ENCODE measurements at regions not wholly inside any gene's neighbourhood (a gene's known extent, or its start where the extent isn't known, plus 50 kb on each side); places are given as distances from the start of the nearest gene placed in this dataset.

GRCh38 chr2:16077601-16078000 is 137.3 kb downstream of the MYCN start:
- TF ChIP-seq CTCF (IDR thresholded peaks at IDR 0.05; ENCODE audit: low read depth, low read length, missing control alignments): no peak
- no peak overlapping the region for H3K4me3 ChIP-seq (ENCODE audit: low read depth, low read length)
- DNase-seq (ENCODE audit: low read depth): no peak

DNA sequence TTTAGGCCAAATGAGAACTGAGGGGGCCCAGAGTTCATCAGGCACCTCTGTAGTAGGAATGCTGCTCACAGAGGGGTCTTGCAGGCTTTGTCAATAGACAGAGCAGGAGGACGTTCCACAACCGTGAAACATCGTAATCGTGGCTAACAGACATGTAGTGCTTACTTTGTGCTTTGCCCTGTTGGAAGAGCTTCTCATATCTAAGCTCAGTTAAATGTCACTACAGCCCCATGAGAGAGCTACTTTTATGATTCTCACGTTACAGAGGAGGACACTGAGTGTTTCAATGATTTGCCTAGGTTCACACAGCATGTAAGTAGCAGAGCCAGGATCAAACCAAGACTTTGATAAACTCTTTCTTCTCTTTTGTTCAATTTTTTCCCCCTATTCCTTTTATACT is 136.6 kb downstream of the MYCN start:
- H3K4me3 ChIP-seq (ENCODE audit: low read depth, low read length): no peak overlapping the region
- no peak for DNase-seq (ENCODE audit: low read depth)
- TF ChIP-seq CTCF (IDR thresholded peaks at IDR 0.05; ENCODE audit: low read depth, low read length, missing control alignments): no peak

GRCh38 chr2:16075045-16076012 is 135.0 kb downstream of the MYCN start:
- no peak overlapping the region for H3K4me3 ChIP-seq (ENCODE audit: low read depth, low read length)
- no peak for TF ChIP-seq CTCF (IDR thresholded peaks at IDR 0.05; ENCODE audit: low read depth, low read length, missing control alignments)
- DNase-seq (ENCODE audit: low read depth): no peak

DNA sequence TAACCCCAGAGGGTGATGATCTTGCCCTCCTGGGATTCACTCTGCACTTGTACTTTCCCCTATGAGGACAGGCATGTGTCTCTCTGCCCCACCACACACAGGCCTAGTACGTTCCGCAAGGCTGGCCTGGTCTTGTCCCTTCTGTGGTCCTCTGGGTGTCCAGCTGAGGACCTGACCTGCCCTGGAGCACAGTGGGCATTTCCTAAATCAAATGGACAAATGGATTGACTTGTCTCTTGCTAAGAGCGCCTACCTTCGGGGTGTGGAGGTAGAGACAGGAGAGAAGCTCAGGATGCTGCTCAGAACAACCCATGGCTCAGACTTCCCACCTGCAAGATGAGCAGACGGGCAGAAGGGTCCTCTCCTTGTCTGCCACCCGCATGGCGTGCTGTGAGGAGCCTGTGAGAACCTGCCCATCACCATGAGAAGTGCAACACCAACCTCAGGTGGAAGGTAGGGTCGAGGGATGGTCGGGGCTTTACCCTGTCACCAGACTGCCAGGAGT is 133.6 kb downstream of the MYCN start:
- TF ChIP-seq CTCF (IDR thresholded peaks at IDR 0.05; ENCODE audit: low read depth, low read length, missing control alignments): no peak
- H3K4me3 ChIP-seq (ENCODE audit: low read depth, low read length): no peak overlapping the region
- no peak for DNase-seq (ENCODE audit: low read depth)

- no peak overlapping the region for H3K4me3 ChIP-seq (ENCODE audit: low read depth, low read length)
- DNase-seq (ENCODE audit: low read depth): no peak
- TF ChIP-seq CTCF (IDR thresholded peaks at IDR 0.05; ENCODE audit: low read depth, low read length, missing control alignments): no peak
Measured at GRCh38 chr2:16073471-16073870, 133.1 kb downstream of the MYCN start.

DNA sequence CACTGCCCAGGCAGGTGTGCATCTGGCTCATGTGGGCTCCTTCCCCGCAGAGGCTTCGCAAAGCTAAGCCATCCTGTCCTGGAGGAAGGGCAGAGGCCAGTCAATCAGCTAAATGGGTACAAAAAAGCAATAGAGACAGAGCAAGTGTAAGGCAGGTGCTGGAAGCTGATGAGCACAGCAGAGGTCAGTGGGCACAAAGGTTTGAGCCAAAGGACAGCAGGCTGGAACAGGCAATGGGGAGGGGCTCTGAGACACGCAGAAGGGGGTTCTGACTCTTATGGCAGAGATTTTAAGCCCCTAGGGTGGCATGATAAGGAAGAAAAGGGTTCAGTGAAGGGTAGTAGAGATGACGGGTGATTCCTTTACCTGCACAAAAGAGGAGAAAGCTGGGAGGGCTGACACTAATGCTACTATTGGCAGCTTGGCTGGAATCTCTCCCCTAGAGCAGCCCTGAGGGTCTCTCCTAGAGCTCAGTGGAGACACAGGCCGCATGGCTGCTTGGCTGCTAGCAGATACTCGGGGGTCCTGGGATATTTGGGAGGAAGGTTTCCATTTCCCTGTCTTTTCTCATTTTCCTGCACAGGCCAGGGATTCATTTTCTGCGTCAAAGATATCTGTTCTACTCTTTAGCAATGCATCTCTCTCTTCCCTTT is 132.4 kb downstream of the MYCN start:
- no peak overlapping the region for H3K4me3 ChIP-seq (ENCODE audit: low read depth, low read length)
- DNase-seq (ENCODE audit: low read depth): no peak
- no peak for TF ChIP-seq CTCF (IDR thresholded peaks at IDR 0.05; ENCODE audit: low read depth, low read length, missing control alignments)

All from GM12864 (cell line).